Stromal cell of bone marrow (primary cell): ENCODE measurements at regions not wholly inside any gene's neighbourhood (a gene's known extent, or its start where the extent isn't known, plus 50 kb on each side); places are given as distances from the start of the nearest gene placed in this dataset.
"Not testable (repeated sequence)": the region's sequence is repeated elsewhere in the genome, so short reads cannot be mapped to it uniquely, and the experiment has no call there.

ENCODE experiments used
- DNase-seq: peaks from one replicate; pipeline ENCODE4 v3.0.0-alpha.2; 2012; ENCODE audit warnings: low read depth

- DNase-seq: no peak
Observed at GRCh38 chr2:130289780-130290179, 52.9 kb upstream of the IMP4 start.

GRCh38 chr2:130288467-130289403 lies 54.0 kb upstream of the IMP4 start:
- no peak for DNase-seq

DNA sequence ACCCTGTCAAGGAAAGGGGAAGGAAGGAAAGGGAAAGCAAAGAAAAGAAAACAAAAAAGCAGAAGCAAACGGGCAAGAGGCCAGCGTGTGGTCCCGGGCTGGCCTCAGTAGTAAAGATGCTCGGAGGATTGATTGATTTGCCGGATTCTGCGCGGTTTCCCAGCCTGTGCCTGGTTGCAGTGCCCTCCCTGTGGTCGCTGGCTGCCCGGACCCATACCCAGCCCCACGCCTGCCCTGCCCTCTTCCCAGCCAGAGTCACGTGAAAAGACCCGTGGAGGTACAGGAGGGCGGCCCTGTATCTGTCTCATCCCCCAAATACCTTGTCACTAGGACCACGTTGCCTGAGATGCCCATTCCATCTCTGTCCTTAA lies 55.1 kb upstream of the IMP4 start:
- no peak for DNase-seq

DNA sequence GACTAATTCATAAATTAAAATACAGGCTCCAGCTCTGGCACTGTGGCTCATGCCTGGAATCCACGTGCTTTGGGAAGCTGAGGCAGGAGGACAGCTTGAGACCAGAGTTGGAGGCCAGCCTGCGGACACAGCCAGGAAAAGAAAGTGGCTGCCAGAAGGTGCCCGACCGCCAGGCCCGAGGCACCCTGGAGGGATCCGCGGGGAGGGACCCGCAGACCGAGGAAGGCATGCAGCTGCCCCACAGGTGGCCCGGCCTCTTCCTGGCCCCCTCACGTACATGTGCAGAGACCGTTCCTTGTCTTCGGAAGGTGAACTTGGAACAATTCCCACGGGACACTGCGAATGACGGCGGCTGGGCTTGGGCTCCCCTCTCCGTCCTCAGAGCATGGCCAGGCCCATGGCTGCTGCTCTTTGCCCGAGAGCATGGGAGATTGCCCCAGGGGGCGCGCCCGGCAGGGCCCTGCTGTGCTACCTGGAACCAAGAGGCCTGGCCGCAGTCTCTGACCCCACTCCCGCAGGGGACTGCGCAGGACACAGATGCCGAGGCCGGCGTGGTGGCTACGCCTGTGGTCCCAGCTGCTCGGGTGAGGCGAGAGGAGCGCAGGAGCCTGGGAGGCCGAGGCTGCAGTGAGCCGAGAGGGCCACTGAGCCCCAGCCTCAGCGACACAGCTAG lies 55.6 kb upstream of the IMP4 start:
- no peak for DNase-seq

DNA sequence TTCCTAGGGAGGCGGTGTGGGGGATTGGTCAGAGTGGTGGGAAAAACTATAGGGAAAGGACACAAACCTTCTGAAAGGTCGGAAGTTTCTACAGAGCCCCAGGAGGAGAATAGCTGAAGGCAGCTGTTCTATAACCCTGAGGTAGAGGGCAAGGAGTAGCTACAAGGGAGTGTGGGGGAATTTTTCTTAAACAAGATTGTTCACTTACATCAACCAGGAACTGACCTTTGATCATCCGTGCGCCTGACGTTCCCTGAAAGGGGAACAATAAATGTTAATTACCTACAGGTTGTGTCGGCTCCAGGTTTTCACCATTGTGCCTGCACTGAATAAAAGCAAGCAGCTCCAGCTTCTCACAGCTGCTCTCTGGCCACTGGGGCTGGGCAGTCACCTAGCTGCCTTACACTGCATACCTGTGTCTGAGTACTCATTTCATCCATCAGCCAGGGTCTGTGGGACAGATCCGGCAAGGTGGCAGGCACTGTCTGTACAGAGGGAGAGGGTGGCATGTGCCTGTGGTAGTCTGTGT lies 59.3 kb upstream of the IMP4 start:
- DNase-seq: not testable (repeated sequence)

DNA sequence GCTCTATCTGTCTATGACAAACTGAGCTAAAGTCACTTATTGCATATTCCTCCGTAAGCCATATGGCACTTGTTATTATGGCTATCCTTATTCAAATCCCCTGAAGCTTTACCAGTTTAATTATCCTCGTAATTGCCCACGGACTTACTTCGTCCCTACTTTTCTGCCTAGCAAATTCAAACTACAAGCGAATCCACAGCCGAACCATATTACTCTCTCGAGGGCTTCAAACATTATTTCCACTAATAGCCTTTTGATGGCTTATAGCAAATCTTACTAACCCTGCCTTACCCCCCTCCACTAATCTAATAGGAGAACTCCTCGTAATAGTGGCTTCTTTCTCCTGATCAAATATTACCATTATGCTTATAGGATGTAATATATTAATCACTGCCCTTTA lies 63.1 kb upstream of the IMP4 start:
- not testable (repeated sequence) for DNase-seq

DNA sequence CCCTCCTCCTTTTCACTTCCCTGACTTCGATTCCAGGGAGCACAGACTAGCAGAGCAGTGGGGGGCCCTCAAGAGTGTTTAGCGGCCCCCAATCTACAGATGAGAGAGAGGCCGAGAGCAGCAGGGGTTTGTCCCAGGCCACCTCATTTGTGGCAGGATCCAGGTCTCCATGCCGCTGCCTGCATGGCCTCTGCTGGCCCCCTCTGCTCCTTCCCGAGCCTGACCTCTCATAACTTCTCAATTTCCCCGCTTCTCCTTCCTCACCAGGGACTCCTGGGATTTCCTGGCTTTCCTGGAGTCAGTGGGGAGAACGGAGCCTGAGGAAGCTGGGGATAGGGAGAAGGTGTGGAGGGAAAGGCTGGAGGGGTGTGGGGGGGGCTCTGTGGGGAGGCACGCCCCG lies 70.1 kb upstream of the TUBA3E start:
- not testable (repeated sequence) for DNase-seq

DNA sequence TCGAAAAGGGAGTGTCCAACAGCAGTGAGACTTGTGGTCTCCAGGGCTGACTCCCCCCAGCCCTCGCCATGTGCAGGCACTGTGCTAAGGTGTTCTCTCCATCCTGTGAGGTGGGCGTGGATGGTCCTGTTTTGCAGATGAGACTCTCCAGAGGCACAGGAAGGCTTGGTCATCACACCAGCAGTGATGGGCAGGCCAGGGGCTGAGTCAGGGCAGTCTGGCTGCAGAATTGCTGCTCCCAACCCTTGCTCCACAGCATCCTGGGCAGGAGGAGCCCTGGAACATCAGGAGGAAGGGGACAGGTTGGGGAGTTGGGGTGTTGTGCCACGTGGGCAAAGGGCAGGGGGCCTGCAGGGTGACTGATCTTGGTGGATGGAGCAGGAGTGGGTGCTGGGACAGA lies 69.3 kb upstream of the TUBA3E start:
- DNase-seq: not testable (repeated sequence)

DNA sequence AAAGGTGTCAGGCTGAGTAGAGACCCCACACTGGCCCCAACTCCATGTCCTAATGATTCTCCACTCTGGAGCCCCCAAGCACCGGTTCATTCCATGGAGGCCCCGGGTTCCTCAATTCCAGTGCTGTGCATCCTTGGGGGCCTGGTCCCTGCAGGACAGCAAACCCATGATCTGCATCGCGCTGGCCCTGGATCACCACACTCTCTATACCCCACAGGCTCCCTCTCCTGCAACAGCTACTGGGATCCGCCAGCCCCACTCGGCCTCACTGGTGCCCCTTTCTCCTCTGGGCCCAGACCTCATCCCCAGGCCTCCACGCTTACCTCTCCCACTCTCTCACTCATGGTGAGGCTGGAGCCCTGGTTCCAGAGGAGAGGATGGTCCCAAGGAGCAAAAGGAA lies 68.6 kb upstream of the TUBA3E start:
- not testable (repeated sequence) for DNase-seq

GRCh38 chr2:130265570-130266247 lies 67.5 kb upstream of the TUBA3E start:
- DNase-seq: not testable (repeated sequence)

DNA sequence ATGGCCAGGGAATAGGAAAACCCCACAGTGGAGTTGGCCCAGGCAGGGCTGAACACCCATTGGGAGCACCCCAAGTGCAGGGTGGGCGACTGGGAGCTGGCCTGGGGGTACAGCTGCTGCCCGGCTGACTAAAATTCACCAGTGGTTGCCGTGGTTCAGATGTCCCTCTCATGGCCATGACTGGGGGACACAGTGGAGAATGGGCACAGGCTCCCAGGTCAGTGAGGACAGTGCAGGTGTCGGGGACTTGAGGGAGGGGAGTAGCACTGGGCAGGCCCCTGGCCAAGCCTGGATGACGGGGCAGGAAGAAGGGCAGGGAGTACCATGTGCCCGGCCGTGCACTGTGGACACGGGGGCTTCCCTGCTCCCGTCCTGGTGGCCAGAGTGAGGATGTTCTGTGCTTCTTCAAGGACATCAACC lies 66.7 kb upstream of the TUBA3E start:
- DNase-seq: not testable (repeated sequence)

- no peak for DNase-seq
Observed at GRCh38 chr2:130264501-130264900, 66.3 kb upstream of the TUBA3E start.

- no peak for DNase-seq
Observed at GRCh38 chr2:130264046-130264445, 65.8 kb upstream of the TUBA3E start.

DNA sequence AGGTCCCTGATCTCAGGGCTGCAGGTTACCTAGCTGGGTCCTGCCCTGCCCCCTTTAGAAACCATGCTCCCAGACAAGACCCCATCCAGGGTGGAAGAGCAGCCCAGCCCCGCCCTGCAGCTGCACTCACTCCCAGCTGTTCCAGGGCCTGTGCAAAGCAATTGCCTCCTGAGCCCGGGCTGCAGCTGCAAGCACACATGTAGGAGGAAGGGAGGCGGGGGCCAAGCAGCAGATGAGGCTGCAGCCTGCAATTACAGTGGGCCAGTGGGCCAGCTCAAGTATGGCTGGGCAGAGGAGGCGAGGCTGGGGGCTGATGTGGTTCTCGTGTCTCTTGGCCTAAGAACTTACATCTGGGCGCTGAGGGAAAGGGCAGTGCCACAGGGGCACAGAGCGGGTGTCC lies 65.4 kb upstream of the TUBA3E start:
- no peak for DNase-seq

DNA sequence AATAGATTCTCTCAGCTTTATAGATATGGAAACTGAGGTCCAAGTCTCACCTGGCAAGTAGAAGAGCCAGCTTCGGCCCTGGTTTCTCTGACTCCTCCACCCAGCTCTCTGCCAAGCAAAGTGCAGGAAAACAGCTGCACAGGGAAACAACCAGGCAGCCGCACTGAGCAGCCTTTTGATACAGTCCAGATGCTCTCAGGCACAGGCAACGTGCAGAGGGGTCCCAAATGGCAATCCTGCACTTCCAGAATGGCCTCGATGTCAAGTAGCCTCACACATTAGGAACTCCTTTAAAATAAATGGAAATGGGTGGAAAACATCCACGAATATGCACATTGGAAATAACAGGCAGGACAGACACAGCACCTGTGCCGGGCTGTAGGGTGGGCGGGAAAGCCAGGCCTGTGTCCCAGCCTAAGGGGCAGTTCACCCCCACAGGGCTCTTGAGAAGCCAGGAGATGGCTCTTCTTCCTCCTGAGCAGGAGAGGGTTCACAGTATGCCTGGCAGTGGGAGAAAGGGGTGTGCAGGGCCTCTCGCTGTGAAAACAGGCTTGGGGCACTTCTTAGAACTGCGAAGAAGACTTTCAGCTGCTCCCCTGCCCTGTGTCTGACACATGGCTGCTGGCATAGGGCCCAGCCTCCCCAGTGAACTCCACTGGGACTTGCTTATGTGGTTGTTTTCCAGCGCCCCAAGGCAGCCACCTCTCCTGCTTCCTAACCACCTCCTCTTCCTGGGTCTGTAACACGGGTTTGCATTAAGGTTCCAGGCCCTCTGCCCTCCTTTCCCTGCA lies 63.9 kb upstream of the TUBA3E start:
- no peak for DNase-seq

DNA sequence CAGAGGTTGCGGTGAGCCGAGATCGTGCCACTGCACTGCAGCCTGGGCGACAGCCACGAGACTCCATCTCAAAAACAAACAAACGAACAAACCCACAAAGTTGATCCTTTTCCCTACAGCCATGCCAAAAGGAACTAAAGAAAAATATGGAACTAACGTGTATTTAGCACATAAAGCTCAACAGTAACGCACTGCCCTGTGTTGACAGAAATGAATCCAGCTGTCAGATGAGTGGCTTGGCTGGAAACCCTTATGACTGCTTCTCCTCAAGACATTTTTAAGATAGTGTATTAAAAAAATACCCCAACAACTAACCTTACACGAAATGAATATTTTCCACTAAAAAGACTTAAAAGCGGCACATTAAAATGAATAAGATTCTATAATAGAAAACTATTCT lies 62.9 kb upstream of the TUBA3E start:
- DNase-seq: no peak

GRCh38 chr2:130259594-130259993 lies 61.4 kb upstream of the TUBA3E start:
- DNase-seq: no peak

DNA sequence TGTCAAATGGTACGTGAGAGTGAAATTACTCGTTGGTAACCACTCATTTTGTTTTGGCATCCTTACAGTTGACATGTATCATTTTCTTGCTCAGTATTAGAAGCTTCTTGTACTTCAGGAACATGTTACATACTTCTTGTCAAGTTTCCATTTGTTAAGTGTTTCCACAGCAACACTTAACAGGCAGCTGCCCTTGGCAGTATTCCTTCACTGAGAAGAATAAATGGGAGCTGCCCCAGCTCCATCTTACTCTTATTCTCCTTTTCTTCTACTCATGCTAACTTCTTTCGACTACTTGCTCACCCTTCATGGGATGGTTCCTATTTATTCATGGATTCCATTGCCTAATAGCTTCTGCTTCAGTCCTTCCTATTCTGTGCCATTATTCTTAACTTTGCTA lies 60.1 kb upstream of the TUBA3E start:
- no peak for DNase-seq

- DNase-seq: peak; percentile 18
Observed at GRCh38 chr2:130252880-130253645, 54.8 kb upstream of the TUBA3E start.

GRCh38 chr2:130251873-130252620 lies 53.8 kb upstream of the TUBA3E start:
- DNase-seq: no peak
